Peyer's patch (tissue), 4 donors: ENCODE measurements at regions not wholly inside any gene's neighbourhood (a gene's known extent, or its start where the extent isn't known, plus 50 kb on each side); places are given as distances from the start of the nearest gene placed in this dataset.

ENCODE experiments used
- CTCF ChIP-seq, 6 experiments: fragments of 450-650 bp in 4 of 6; fragments of 200-600 bp in 2 of 6; sonication (generic) in 1 of 6; IDR thresholded peaks; one replicate each; pipeline ENCODE4 v1.5.1; 2017 to 2019; ENCODE audit warnings: antibody characterized with exemption in 6 of 6, mild to moderate bottlenecking in 3 of 6, moderate library complexity in 1 of 6
- POLR2A ChIP-seq, 2 donors: fragments of 450-650 bp; IDR thresholded peaks; one replicate each; pipeline ENCODE4 v1.5.1; 2017; ENCODE audit warnings: antibody characterized with exemption in 2 of 2, mild to moderate bottlenecking in 2 of 2, moderate library complexity in 2 of 2

- TF ChIP-seq CTCF (IDR thresholded peaks at IDR 0.05) (no peak), POLR2A (IDR thresholded peaks at IDR 0.05) (no peak)
Measured at GRCh38 chr6:155795173-155795796, 339.6 kb upstream of the NOX3 start.
